Uterus (tissue), 2 donors: ENCODE measurements at regions not wholly inside any gene's neighbourhood (a gene's known extent, or its start where the extent isn't known, plus 50 kb on each side); places are given as distances from the start of the nearest gene placed in this dataset.

ENCODE experiments used
- CTCF ChIP-seq, 4 experiments: fragments of 200-600 bp in 2 of 4; fragments of 450-650 bp in 2 of 4; sonication (generic) in 2 of 4; IDR thresholded peaks; one replicate each; pipeline ENCODE4 v1.5.1; 2016 to 2019; ENCODE audit warnings: antibody characterized with exemption in 4 of 4, mild to moderate bottlenecking in 2 of 4, moderate library complexity in 1 of 4
- POLR2A ChIP-seq, 2 donors: fragments of 450-650 bp; IDR thresholded peaks; one replicate each; pipeline ENCODE4 v1.6.1; 2016; ENCODE audit warnings: antibody characterized with exemption in 2 of 2, mild to moderate bottlenecking in 1 of 2, moderate library complexity in 1 of 2

- TF ChIP-seq CTCF (IDR thresholded peaks at IDR 0.05) = no peak
- TF ChIP-seq POLR2A (IDR thresholded peaks at IDR 0.05) = no peak
These were observed 280.3 kb upstream of the THBS1 start for GRCh38 chr15:39300451-39301153.
